ENCODE measurements at regions not wholly inside any gene's neighbourhood (a gene's known extent, or its start where the extent isn't known, plus 50 kb on each side); places are given as distances from the start of the nearest gene placed in this dataset.

GRCh38 chr11:123253223-123253622, 58.2 kb upstream of the CLMP start:
- TF ChIP-seq EZH2phosphoT487 (IDR thresholded peaks at IDR 0.05; ENCODE audit: low read length), result no peak
- no peak for TF ChIP-seq EZH2 (optimal IDR thresholded peaks at IDR 0.05; ENCODE audit: low read depth, low read length)
- TF ChIP-seq CTCF (IDR thresholded peaks at IDR 0.05; ENCODE audit: low read length), result no peak
- Histone ChIP-seq H3K4me1 (ENCODE audit: low read length) (no peaks in the 10 kb centered on the region), H3K4me3 (ENCODE audit: low read length) (no peak overlapping the region), H3K9me3 (replicated peaks; ENCODE audit: insufficient read depth, low read length) (no peaks in the 10 kb centered on the region), H3K27me3 (replicated peaks; ENCODE audit: insufficient read depth, low read length) (no peaks in the 10 kb centered on the region), H4K20me1 (ENCODE audit: insufficient read depth, low read length) (no peaks in the 10 kb centered on the region), H3K4me2 (ENCODE audit: low read depth, low read length) (no peak overlapping the region), H3K36me3 (replicated peaks; ENCODE audit: insufficient read depth, low read length) (no peaks in the 10 kb centered on the region), H3K79me2 (ENCODE audit: low read length) (no peaks in the 10 kb centered on the region), H3K27ac (ENCODE audit: low read length) (no peak overlapping the region), H2AFZ (ENCODE audit: low read length) (no peak overlapping the region), H3F3A (ENCODE audit: insufficient read depth, low read length) (no peaks in the 10 kb centered on the region), H3K9ac (ENCODE audit: low read length) (no peak overlapping the region), H3K9me2 (replicated peaks; ENCODE audit: insufficient read depth, low read length) (no peaks in the 10 kb centered on the region)
- DNase-seq, result no peak

DNA sequence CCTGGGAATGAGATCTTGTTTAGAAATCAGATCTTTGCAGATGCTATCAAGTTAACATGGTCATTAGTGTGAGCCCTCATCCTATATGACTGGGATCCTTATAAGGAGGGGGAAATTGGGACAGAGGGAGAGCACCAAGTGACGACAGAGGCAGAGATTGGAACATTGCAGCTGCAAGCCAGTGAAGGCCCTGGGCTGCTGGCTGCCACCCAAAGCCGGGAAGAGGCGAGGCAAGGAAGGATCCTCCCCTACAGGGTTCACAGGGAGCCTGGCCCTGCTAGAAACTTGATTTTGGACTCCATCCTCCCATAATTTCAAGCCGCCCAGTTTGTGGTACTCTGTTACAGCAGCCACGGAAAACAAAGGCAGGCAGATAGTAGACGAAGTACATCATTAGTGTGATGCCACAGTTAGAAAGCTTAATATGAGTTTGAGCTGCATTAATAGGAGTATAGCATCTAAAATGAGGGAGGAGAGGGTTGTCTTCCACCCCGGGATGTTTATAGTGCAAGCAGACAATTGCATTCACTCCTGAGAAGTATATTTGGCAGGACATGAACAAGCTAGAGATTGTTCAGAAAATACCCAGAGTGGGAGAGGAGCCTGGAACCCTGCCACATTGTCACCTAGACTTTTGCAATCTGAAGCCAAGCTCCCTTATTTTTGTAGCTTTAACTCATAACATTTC, 56.8 kb upstream of the CLMP start:
- H3K27me3 ChIP-seq (replicated peaks; ENCODE audit: insufficient read depth, low read length), result no peaks in the 10 kb centered on the region
- no peaks in the 10 kb centered on the region for H3K36me3 ChIP-seq (replicated peaks; ENCODE audit: insufficient read depth, low read length)
- TF ChIP-seq CTCF (IDR thresholded peaks at IDR 0.05; ENCODE audit: low read length) (no peak), EZH2 (optimal IDR thresholded peaks at IDR 0.05; ENCODE audit: low read depth, low read length) (no peak), EZH2phosphoT487 (IDR thresholded peaks at IDR 0.05; ENCODE audit: low read length) (no peak)
- H4K20me1 ChIP-seq (ENCODE audit: insufficient read depth, low read length), result no peaks in the 10 kb centered on the region
- H3K9me3 ChIP-seq (replicated peaks; ENCODE audit: insufficient read depth, low read length), result no peaks in the 10 kb centered on the region
- no peaks in the 10 kb centered on the region for H3K9me2 ChIP-seq (replicated peaks; ENCODE audit: insufficient read depth, low read length)
- no peaks in the 10 kb centered on the region for H3K4me1 ChIP-seq (ENCODE audit: low read length)
- no peak overlapping the region for H3K4me2 ChIP-seq (ENCODE audit: low read depth, low read length)
- no peaks in the 10 kb centered on the region for H3F3A ChIP-seq (ENCODE audit: insufficient read depth, low read length)
- no peaks in the 10 kb centered on the region for H3K79me2 ChIP-seq (ENCODE audit: low read length)
- no peak overlapping the region for H3K27ac ChIP-seq (ENCODE audit: low read length)
- H3K4me3 ChIP-seq (ENCODE audit: low read length), result no peak overlapping the region
- DNase-seq, result no peak
- H3K9ac ChIP-seq (ENCODE audit: low read length), result no peak overlapping the region
- no peak overlapping the region for H2AFZ ChIP-seq (ENCODE audit: low read length)

DNA sequence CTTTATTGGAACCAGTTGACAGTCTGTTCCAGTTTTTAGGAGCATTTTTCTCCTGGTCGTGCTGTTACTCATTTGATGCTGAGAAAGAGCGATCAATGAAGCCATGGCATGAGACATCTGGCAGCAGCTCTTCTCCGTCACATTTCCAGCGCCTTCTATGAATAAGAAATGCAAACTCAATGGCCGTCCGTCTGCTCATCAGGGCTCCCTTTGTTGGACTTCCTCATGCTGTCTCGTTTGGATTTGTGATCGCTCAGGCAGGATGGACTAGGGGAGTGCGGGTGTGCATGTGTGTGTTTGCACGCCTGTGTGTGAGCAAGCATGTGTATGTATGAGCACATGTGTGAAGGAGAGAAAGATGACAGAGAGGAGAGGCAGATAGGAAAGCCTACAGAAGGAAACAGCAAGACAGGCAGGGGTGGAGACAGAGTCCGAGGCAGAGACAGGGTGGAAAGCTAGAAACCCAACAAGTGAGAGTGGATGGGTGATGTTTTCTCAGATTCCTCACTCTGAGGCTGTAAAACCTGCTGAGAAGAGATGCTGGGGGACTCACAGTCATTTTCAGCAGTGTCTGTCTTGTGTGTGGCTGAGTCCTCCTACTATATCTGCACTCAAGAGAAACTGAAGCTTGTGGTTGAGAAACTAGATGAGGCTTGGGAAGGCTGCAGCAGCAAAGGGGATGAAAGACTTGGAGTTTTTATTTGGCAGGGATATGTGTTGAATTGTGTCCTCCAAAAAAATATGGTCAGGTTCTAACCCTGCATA, 56.0 kb upstream of the CLMP start:
- TF ChIP-seq EZH2phosphoT487 (IDR thresholded peaks at IDR 0.05; ENCODE audit: low read length) (no peak), EZH2 (optimal IDR thresholded peaks at IDR 0.05; ENCODE audit: low read depth, low read length) (no peak), CTCF (IDR thresholded peaks at IDR 0.05; ENCODE audit: low read length) (no peak)
- H3K27me3 ChIP-seq (replicated peaks; ENCODE audit: insufficient read depth, low read length), result no peaks in the 10 kb centered on the region
- H3K36me3 ChIP-seq (replicated peaks; ENCODE audit: insufficient read depth, low read length), result no peaks in the 10 kb centered on the region
- H3K9ac ChIP-seq (ENCODE audit: low read length), result no peak overlapping the region
- no peak for DNase-seq
- no peaks in the 10 kb centered on the region for H3F3A ChIP-seq (ENCODE audit: insufficient read depth, low read length)
- no peaks in the 10 kb centered on the region for H3K9me2 ChIP-seq (replicated peaks; ENCODE audit: insufficient read depth, low read length)
- no peak overlapping the region for H3K27ac ChIP-seq (ENCODE audit: low read length)
- H3K4me1 ChIP-seq (ENCODE audit: low read length), result no peaks in the 10 kb centered on the region
- no peaks in the 10 kb centered on the region for H3K9me3 ChIP-seq (replicated peaks; ENCODE audit: insufficient read depth, low read length)
- no peak overlapping the region for H3K4me3 ChIP-seq (ENCODE audit: low read length)
- no peaks in the 10 kb centered on the region for H4K20me1 ChIP-seq (ENCODE audit: insufficient read depth, low read length)
- no peaks in the 10 kb centered on the region for H3K79me2 ChIP-seq (ENCODE audit: low read length)
- H2AFZ ChIP-seq (ENCODE audit: low read length), result no peak overlapping the region
- no peak overlapping the region for H3K4me2 ChIP-seq (ENCODE audit: low read depth, low read length)

Measured in MM.1S (cell line).